ENCODE measurements at regions not wholly inside any gene's neighbourhood (a gene's known extent, or its start where the extent isn't known, plus 50 kb on each side); places are given as distances from the start of the nearest gene placed in this dataset.

GRCh38 chr6:134425513-134425912 lies 107.6 kb upstream of the SGK1 start:
- H3K36me3 ChIP-seq: no peaks in the 10 kb centered on the region
- intact Hi-C loops (cut with DNase I): no loop called here
- H3K9ac ChIP-seq (ENCODE audit: low read depth in 2 of 2, low read length in 2 of 2): no peak overlapping the region
- no peak overlapping the region for H3K4me3 ChIP-seq
- no peaks in the 10 kb centered on the region for H3K27me3 ChIP-seq
- TF ChIP-seq, protein P1, sequence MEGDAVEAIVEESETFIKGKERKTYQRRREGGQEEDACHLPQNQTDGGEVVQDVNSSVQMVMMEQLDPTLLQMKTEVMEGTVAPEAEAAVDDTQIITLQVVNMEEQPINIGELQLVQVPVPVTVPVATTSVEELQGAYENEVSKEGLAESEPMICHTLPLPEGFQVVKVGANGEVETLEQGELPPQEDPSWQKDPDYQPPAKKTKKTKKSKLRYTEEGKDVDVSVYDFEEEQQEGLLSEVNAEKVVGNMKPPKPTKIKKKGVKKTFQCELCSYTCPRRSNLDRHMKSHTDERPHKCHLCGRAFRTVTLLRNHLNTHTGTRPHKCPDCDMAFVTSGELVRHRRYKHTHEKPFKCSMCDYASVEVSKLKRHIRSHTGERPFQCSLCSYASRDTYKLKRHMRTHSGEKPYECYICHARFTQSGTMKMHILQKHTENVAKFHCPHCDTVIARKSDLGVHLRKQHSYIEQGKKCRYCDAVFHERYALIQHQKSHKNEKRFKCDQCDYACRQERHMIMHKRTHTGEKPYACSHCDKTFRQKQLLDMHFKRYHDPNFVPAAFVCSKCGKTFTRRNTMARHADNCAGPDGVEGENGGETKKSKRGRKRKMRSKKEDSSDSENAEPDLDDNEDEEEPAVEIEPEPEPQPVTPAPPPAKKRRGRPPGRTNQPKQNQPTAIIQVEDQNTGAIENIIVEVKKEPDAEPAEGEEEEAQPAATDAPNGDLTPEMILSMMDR (IDR thresholded peaks at IDR 0.05): no peak
- DNase-seq: no peak
- no peak overlapping the region for H3K27ac ChIP-seq
- H3K9me3 ChIP-seq: no peaks in the 10 kb centered on the region
- no peaks in the 10 kb centered on the region for H3K4me1 ChIP-seq

DNA sequence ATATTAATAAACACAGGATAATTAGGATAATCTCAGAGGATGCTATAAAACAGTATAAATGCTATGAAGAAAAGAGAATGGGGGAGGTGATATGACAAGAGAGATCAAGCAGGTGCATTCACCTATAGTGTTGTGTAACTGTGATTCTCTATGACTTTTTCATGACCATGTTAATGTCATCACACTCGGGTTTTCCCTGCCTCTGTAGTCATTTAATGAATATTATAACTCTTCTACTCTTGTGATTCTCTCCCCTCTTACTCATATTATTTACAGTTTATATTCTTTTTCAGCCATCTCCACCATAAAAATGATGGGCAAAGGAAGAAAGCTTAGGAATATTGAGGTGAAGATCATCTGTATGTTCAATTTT lies 106.9 kb upstream of the SGK1 start:
- no peaks in the 10 kb centered on the region for H3K27me3 ChIP-seq
- no peak for DNase-seq
- H3K9me3 ChIP-seq: no peaks in the 10 kb centered on the region
- TF ChIP-seq, protein P1 (IDR thresholded peaks at IDR 0.05): no peak
- H3K36me3 ChIP-seq: no peaks in the 10 kb centered on the region
- no peak overlapping the region for H3K4me3 ChIP-seq
- H3K4me1 ChIP-seq: no peaks in the 10 kb centered on the region
- intact Hi-C loops (cut with DNase I): no loop called here
- H3K9ac ChIP-seq (ENCODE audit: low read depth in 2 of 2, low read length in 2 of 2): no peak overlapping the region
- no peak overlapping the region for H3K27ac ChIP-seq

DNA sequence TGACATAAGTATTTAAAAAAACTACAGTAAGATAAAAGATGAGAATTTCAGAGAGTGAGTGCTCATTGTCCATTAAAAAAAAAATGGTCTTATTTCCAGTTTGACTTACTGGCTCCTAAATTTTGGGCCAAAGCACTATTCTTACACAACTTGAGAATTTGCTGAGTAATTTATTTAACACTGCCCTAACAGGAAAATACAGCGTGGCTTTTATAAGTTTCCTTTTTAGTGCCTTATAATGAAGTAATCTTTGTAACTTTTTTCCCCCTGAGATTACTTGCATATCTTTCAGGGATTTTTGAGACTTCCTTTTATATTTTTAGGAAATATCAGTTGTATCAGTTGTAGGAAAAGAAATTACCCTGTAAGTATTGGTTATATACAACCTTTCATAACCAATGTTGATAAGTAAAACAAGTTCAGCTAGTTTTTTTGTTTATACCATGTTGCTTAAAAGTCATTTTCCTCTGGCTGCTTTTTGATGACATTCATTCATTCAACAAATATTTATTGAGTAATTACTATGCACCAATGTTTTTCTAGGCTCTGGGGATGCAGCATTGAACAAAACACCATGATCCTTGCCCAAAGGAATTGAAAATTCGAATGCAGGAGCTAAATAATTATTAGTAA lies 106.4 kb upstream of the SGK1 start:
- Histone ChIP-seq H3K36me3 (no peaks in the 10 kb centered on the region), H3K27ac (no peak overlapping the region), H3K4me3 (no peak overlapping the region), H3K4me1 (no peaks in the 10 kb centered on the region), H3K9ac (ENCODE audit: low read depth in 2 of 2, low read length in 2 of 2) (no peak overlapping the region), H3K27me3 (no peaks in the 10 kb centered on the region), H3K9me3 (no peaks in the 10 kb centered on the region)
- TF ChIP-seq, protein P1 (IDR thresholded peaks at IDR 0.05): no peak
- intact Hi-C loops (cut with DNase I): no loop called here
- no peak for DNase-seq

DNA sequence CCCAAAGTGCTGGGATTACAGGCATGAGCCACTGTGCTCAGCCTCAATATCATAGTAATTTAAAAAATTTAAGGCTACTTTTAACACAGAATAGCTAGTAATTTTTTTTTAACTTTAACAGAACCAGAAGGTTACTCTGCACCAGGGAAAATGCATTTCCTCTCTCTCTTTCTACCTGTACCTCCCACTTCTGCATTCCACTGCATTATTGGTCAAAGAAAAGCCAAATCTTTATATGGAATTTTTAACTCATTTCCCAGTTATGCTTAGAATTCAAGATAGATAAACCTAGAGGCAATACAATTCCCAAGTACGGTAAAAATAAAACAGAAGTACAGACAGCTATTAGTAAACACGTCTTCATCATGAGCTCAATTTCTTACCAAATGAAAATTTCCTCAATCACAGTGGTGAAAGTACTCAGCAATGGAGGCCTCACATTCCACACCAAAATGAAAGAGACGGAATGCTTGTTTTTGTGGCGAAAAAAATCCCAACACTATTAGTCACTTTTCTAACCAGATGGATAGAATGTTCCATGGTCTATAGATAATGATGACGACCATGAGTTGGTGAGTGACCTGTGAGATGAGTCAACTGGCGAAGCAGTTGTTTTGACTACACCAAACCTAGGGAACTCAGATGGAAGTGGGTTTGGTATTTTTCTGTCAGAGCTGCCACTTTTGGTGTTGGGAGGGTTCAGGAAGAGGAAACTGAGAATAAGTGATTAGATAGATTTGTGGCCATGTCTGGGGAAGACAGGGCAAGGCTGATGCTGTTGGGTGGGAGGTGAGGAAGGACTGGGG lies 104.7 kb upstream of the SGK1 start:
- no peak overlapping the region for H3K9ac ChIP-seq (ENCODE audit: low read depth in 2 of 2, low read length in 2 of 2)
- no peak for DNase-seq
- no peak overlapping the region for H3K27ac ChIP-seq
- H3K27me3 ChIP-seq: no peaks in the 10 kb centered on the region
- TF ChIP-seq, protein P1 (IDR thresholded peaks at IDR 0.05): no peak
- H3K4me3 ChIP-seq: no peak overlapping the region
- no peaks in the 10 kb centered on the region for H3K36me3 ChIP-seq
- intact Hi-C loops (cut with DNase I): no loop called here
- no peaks in the 10 kb centered on the region for H3K4me1 ChIP-seq
- no peaks in the 10 kb centered on the region for H3K9me3 ChIP-seq

DNA sequence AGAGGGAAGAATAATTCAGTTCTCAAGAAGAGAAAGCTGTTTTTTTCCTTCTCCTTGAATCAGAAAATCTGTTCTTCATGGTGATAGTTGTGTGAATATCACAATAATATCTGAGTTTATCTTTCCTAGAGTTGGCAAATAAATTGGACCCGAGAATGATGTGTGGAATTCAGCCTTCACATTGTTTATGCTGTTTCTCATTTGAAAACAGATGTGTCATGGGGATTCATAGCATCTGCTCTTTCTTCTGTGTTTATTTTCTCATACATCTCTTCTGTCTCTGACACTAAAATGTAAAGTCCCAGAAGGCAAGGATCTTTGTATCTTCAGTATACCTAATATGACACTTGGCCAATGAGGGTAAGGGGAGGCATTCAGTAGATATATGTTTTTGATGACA lies 103.6 kb upstream of the SGK1 start:
- intact Hi-C loops (cut with DNase I): no loop called here
- H3K4me1 ChIP-seq: no peaks in the 10 kb centered on the region
- no peak overlapping the region for H3K9ac ChIP-seq (ENCODE audit: low read depth in 2 of 2, low read length in 2 of 2)

More for the DNA sequence above, 103.6 kb upstream of the SGK1 start:
- no peak overlapping the region for H3K4me3 ChIP-seq
- DNase-seq: no peak
- no peaks in the 10 kb centered on the region for H3K9me3 ChIP-seq
- TF ChIP-seq, protein P1 (IDR thresholded peaks at IDR 0.05): no peak
- no peaks in the 10 kb centered on the region for H3K36me3 ChIP-seq
- no peak overlapping the region for H3K27ac ChIP-seq
- no peaks in the 10 kb centered on the region for H3K27me3 ChIP-seq

Data from colonic mucosa (tissue), 4 donors.